LNCAP (cell line): ENCODE measurements at regions not wholly inside any gene's neighbourhood (a gene's known extent, or its start where the extent isn't known, plus 50 kb on each side); places are given as distances from the start of the nearest gene placed in this dataset.

Source experiments
- TF ChIP-seq, protein P1 (sequence below): fragments of 450-650 bp; IDR thresholded peaks from 2 replicates; pipeline ENCODE4 v1.5.1; 2017; ENCODE audit warnings: mild to moderate bottlenecking

DNA sequence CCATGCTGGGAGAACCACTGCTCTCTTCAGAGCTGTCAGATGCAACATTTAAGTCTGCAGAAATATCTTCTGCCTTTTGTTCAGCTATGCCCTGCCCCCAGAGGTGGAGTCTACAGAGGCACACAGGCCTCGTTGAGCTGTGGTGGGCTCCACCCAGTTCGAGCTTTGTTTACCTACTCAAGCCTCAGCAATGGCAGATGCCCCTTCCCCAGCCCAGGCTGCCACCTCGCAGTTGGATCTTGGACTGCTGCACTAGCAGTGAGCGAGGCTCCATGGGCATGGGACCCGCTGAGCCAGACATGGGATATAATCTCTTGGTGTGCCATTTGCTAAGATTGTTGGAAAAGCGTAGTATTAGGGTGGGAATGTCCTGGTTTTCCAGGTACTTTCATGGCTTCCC lies 229.1 kb upstream of the C11orf87 start:
- TF ChIP-seq, protein P1, sequence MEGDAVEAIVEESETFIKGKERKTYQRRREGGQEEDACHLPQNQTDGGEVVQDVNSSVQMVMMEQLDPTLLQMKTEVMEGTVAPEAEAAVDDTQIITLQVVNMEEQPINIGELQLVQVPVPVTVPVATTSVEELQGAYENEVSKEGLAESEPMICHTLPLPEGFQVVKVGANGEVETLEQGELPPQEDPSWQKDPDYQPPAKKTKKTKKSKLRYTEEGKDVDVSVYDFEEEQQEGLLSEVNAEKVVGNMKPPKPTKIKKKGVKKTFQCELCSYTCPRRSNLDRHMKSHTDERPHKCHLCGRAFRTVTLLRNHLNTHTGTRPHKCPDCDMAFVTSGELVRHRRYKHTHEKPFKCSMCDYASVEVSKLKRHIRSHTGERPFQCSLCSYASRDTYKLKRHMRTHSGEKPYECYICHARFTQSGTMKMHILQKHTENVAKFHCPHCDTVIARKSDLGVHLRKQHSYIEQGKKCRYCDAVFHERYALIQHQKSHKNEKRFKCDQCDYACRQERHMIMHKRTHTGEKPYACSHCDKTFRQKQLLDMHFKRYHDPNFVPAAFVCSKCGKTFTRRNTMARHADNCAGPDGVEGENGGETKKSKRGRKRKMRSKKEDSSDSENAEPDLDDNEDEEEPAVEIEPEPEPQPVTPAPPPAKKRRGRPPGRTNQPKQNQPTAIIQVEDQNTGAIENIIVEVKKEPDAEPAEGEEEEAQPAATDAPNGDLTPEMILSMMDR = no peak

DNA sequence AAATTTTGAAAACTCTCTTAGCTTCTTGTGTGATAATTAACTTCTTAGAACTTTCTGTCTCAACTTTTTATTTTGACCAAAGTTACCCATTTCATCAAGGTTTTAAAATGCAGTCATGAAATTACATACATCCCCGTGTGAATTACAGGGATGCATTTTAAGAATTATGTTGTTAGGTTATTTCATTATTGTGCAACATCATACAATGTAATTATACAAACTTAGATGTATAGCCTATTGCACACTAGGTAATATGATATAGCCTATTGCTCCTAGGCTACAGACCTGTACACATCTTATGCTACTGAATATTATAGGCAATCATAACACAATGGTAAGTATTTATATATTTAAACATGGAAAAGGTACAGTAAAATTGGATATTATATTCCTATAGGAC lies 228.1 kb upstream of the C11orf87 start:
- TF ChIP-seq, protein P1 = no peak

DNA sequence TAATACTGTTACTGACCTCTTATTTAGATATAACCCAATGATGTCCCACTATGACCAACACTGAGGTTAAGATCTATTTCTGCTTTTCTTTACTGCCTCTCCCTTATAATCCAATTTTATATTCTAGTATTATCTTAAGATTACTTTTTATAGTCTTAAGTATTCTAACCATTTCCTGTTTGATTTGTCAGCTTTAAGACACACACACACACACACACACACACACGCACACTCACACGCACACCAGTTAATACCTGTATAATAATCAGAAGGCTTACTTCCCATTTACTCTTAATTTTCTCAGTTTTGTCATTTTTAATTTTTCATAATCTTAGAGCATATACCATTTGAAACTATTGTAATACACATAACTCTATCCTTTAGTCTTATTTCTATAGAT lies 226.0 kb upstream of the C11orf87 start:
- TF ChIP-seq, protein P1 = no peak

DNA sequence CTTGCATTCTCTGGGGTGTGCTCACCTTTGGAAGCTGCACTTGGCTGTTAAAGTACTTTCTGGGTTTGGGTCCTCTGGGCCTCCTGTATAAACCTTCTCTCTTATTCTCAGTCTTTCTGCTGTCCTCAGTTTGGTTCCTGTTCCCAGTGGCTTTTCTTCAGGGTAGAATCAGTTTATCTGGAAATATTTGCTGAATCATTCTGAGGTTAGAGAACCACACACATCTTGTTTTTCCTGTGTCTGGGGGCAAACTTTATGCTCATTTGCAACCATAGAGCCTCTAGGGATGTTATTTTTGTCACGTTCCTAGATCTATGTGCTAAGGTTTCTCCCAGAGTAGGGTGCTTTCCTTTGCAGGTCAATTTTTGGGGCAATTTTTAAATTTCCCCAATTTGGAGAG lies 224.3 kb upstream of the C11orf87 start:
- TF ChIP-seq, protein P1 = no peak

DNA sequence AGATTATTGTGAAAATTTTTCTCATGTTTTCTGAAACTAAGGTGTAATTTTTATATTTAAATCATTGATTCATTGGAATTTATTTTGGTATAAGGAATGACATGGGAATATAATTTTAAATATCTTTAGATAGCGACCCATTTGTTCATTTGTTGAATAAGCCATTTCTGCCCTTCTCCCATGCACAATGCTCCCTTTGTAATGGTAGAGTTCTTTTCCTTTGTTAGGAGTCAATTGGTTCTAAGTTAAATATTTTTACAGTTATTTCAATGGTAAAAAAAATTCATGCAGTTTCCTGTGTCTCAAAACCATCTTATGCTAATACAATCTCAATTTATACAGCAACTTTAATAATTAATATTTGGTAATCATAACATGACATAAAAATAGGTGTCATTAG lies 218.8 kb upstream of the C11orf87 start:
- TF ChIP-seq, protein P1 = no peak

DNA sequence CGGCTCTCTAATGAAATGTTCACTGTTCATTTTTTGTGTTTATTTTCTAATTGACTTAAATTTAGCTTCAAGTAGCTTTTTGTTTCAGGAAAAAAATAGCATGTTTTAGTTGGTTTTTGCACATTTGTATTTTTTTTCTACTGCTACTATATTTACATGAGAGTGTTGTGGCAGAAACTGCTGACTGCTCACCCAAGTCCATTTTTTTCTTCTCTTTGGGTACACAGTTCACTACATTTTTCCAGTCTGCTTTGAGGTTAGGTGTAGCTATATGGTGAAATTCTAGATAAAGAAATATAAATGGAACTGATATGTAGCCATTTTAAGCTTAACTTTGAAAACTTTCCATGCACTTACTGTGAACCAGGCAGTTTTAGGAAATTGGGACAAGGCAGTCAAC lies 216.7 kb upstream of the C11orf87 start:
- TF ChIP-seq, protein P1 = no peak

DNA sequence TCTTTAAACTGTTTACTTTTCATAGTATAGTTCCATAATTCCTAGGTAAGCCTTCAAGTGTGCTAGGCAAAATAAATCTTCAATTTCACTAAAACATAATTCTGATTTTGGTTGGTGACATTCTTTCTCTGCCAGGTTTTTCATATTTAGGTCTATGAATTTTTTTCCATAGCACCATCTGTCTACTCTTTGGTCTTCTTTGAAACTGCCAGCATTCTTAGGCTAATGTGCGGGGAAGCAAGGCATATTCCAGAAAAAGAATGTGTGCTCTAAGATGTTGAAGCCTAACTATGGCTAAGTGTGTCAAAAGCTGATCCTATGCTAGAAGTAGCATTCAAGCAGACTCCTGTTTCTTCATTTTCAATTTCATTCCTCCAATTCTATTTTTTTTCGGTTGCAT lies 213.9 kb upstream of the C11orf87 start:
- TF ChIP-seq, protein P1 = no peak

DNA sequence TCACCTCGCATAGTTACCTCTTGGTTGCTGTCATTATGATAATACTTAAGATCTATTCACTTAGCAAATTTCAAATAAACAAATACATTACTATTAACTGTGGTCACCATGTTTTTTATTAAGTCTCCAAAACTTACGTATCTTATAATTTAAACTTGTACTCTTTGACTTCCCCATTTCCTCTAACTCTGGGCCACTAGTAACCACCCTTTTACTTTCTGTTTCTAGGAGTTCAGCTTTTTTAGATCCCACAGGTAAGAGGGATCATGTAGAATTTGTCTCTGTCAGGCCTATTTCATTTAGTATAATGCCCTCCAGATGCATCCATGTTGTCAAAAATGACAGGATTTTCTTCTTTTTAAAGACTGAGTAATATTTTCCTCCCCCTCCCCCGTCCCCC lies 212.4 kb upstream of the C11orf87 start:
- TF ChIP-seq, protein P1 = no peak
